Hepatocyte (in vitro differentiated cells): ENCODE measurements at regions not wholly inside any gene's neighbourhood (a gene's known extent, or its start where the extent isn't known, plus 50 kb on each side); places are given as distances from the start of the nearest gene placed in this dataset.

ENCODE experiments used
- DNase-seq: peaks from one replicate; pipeline ENCODE4 v3.0.0-alpha.2; 2016; ENCODE audit warnings: low spot score
- H2AFZ ChIP-seq: fragments of 200-600 bp; sonication (generic); 2 replicates; pipeline ENCODE4 v1.6.0; 2016; ENCODE audit warnings: antibody characterized with exemption, mild to moderate bottlenecking
- H3K27ac ChIP-seq: fragments of 200-600 bp; sonication (generic); 2 replicates; pipeline ENCODE4 v1.5.1; 2016; ENCODE audit warnings: mild to moderate bottlenecking
- H3K27me3 ChIP-seq: fragments of 200-600 bp; sonication (generic); 2 replicates; pipeline ENCODE4 v1.6.1; 2016
- H3K36me3 ChIP-seq: fragments of 200-600 bp; sonication (generic); replicated peaks from 2 replicates; pipeline ENCODE4 v1.5.1; 2016; ENCODE audit warnings: low read depth; ENCODE audit not compliant: insufficient read depth
- H3K4me1 ChIP-seq: fragments of 200-600 bp; sonication (generic); 2 replicates; pipeline ENCODE4 v1.5.1; 2016; ENCODE audit warnings: mild to moderate bottlenecking, moderate library complexity; ENCODE audit not compliant: insufficient read depth
- H3K4me2 ChIP-seq: fragments of 200-600 bp; sonication (generic); 2 replicates; pipeline ENCODE4 v1.6.0; 2016
- H3K4me3 ChIP-seq: fragments of 200-600 bp; sonication (generic); 2 replicates; pipeline ENCODE4 v1.5.1; 2016; ENCODE audit warnings: mild to moderate bottlenecking
- H3K79me2 ChIP-seq: fragments of 200-600 bp; sonication (generic); 2 replicates; pipeline ENCODE4 v1.6.0; 2017; ENCODE audit warnings: mild to moderate bottlenecking
- H3K9me2 ChIP-seq: fragments of 200-600 bp; sonication (generic); replicated peaks from 2 replicates; pipeline ENCODE4 v1.6.0; 2017; ENCODE audit warnings: mild to moderate bottlenecking; ENCODE audit not compliant: insufficient read depth
- H3K9me3 ChIP-seq: fragments of 200-600 bp; sonication (generic); 2 replicates; pipeline ENCODE4 v1.5.1; 2016; ENCODE audit warnings: low read depth, mild to moderate bottlenecking
- H4K20me1 ChIP-seq: fragments of 200-600 bp; sonication (generic); 2 replicates; pipeline ENCODE4 v1.6.0; 2016; ENCODE audit warnings: mild to moderate bottlenecking; ENCODE audit not compliant: insufficient read depth, poor library complexity, severe bottlenecking
- EZH2 ChIP-seq: fragments of 200-600 bp; sonication (generic); IDR thresholded peaks from 2 replicates; pipeline ENCODE4 v1.6.1; 2016; ENCODE audit warnings: antibody characterized with exemption, mild to moderate bottlenecking, borderline replicate concordance
- EZH2phosphoT487 ChIP-seq: fragments of 200-600 bp; sonication (generic); IDR thresholded peaks from one replicate; pipeline ENCODE4 v1.6.1; 2018; ENCODE audit warnings: antibody characterized with exemption, mild to moderate bottlenecking, low read depth, moderate library complexity; ENCODE audit not compliant: unreplicated experiment, severe bottlenecking
- WGBS: methylation state at CpG from one replicate; pipeline ENCODE4 v1.1.6; 2016; ENCODE audit warnings: low lambda C conversion rate; ENCODE audit errors: missing lambda C conversion rate; 5-methylcytosine and 5-hydroxymethylcytosine counted together
- TF ChIP-seq, protein P1 (sequence below): fragments of 200-600 bp; sonication (generic); IDR thresholded peaks from 2 replicates; pipeline ENCODE4 v1.5.1; 2016; ENCODE audit warnings: antibody characterized with exemption, mild to moderate bottlenecking; ENCODE audit not compliant: poor library complexity

DNA sequence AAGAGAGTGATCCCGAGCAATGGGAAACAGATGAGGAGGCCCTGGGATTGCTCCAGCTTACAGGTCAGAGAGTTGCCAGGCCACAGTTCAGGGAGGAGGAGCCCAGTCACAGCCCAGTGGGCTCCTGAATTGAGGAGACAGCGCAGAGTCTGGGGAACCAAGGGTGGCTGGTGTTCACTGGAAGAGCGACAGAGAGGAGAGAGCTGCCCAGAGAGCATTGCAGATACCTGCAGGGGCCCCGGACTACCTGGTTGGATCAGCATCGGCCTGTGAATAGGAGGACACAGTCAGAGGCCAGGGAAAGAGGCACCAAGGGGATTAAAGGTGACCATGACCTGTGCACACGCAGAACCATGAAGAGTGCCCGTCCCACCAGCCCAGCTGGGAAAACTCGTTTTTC is 648.6 kb downstream of the TBC1D22A start:
- Histone ChIP-seq H3K9me2 (no peaks in the 10 kb centered on the region), H3K9me3 (no peaks in the 10 kb centered on the region), H2AFZ (no peak overlapping the region), H4K20me1 (no peaks in the 10 kb centered on the region), H3K4me3 (no peak overlapping the region), H3K4me2 (no peak overlapping the region), H3K36me3 (no peaks in the 10 kb centered on the region), H3K79me2 (no peaks in the 10 kb centered on the region), H3K27me3 (no peaks in the 10 kb centered on the region), H3K27ac (no peak overlapping the region), H3K4me1 (no peaks in the 10 kb centered on the region)
- TF ChIP-seq EZH2 (no peak), EZH2phosphoT487 (no peak)
- TF ChIP-seq, protein P1, sequence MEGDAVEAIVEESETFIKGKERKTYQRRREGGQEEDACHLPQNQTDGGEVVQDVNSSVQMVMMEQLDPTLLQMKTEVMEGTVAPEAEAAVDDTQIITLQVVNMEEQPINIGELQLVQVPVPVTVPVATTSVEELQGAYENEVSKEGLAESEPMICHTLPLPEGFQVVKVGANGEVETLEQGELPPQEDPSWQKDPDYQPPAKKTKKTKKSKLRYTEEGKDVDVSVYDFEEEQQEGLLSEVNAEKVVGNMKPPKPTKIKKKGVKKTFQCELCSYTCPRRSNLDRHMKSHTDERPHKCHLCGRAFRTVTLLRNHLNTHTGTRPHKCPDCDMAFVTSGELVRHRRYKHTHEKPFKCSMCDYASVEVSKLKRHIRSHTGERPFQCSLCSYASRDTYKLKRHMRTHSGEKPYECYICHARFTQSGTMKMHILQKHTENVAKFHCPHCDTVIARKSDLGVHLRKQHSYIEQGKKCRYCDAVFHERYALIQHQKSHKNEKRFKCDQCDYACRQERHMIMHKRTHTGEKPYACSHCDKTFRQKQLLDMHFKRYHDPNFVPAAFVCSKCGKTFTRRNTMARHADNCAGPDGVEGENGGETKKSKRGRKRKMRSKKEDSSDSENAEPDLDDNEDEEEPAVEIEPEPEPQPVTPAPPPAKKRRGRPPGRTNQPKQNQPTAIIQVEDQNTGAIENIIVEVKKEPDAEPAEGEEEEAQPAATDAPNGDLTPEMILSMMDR = no peak
- DNase-seq = no peak
- 68% methylated on average over 8 of the region's 8 CpGs for WGBS

DNA sequence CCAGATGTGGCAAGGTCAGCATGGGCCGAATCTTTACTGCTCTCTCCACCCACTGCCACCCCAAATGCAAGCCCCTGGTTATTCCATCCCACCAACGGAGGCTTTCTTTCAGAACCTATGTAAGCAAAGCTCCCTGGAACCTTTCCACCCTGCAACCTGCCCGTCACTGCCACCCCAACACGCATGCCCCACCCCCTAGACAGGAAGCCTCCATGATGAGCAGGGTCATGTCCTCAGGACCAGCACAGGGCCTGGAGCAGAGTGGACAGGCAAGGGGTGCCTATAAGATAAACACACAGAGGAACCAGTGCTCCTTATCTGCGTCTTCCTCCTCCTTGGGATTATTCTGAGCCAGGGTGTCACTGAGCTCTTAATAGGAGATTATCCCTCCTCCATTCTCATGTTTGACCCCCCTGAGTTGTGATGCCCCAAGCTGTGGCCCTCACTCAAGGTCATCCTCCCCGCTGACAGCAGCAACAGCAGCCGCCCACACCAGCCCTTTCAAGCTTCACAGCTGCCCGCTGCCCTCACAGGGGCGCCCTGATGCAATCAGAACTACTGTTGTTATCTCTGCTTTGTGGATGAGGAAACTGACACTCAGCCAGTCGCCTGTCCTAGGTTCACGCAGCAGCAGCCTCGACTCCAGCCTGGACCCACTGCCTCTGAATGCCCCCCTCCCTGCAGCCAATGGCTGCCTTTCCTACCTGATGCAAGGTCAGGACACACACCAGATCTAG is 647.3 kb downstream of the TBC1D22A start:
- Histone ChIP-seq H3K4me2 (no peak overlapping the region), H3K27ac (no peak overlapping the region), H3K27me3 (no peaks in the 10 kb centered on the region), H3K4me1 (no peaks in the 10 kb centered on the region), H4K20me1 (no peaks in the 10 kb centered on the region), H3K4me3 (no peak overlapping the region), H3K79me2 (no peaks in the 10 kb centered on the region), H3K36me3 (no peaks in the 10 kb centered on the region), H3K9me2 (no peaks in the 10 kb centered on the region), H3K9me3 (no peaks in the 10 kb centered on the region), H2AFZ (no peak overlapping the region)
- DNase-seq = no peak
- WGBS = 68% methylated on average over 12 of the region's 12 CpGs
- TF ChIP-seq, protein P1 = no peak
- TF ChIP-seq EZH2 = no peak
- no peak for TF ChIP-seq EZH2phosphoT487

DNA sequence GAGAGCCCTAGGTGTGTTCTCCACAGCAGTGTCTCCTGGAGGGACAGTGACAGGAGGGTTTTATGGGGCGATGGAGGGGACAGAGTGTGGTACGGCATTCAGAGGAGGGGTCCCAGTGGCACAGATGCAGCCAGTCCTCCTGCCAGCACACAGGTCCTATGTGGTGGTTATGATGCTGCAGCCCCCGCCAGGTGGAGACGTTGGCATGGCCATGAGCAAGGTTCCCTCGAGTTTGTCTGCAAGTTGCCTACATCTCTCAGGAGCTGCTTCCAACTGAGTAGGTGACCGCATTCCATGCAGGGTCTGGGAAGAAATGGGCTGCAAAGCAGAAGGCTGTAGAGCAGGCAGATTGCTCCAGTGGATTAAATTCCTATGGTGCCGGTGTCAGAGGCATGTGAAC is 646.0 kb downstream of the TBC1D22A start:
- no peak for DNase-seq
- WGBS = 63% methylated on average over 7 of the region's 7 CpGs
- H2AFZ ChIP-seq = no peak overlapping the region

More for the DNA sequence above, 646.0 kb downstream of the TBC1D22A start:
- no peak for TF ChIP-seq EZH2
- TF ChIP-seq, protein P1 = no peak
- TF ChIP-seq EZH2phosphoT487 = no peak
- Histone ChIP-seq H3K27me3 (no peaks in the 10 kb centered on the region), H3K4me2 (no peak overlapping the region), H3K9me2 (no peaks in the 10 kb centered on the region), H3K27ac (no peak overlapping the region), H3K4me3 (no peak overlapping the region), H3K9me3 (no peaks in the 10 kb centered on the region), H4K20me1 (no peaks in the 10 kb centered on the region), H3K36me3 (no peaks in the 10 kb centered on the region), H3K79me2 (no peaks in the 10 kb centered on the region), H3K4me1 (no peaks in the 10 kb centered on the region)
